Breast epithelium (tissue), 3 donors: ENCODE measurements at regions not wholly inside any gene's neighbourhood (a gene's known extent, or its start where the extent isn't known, plus 50 kb on each side); places are given as distances from the start of the nearest gene placed in this dataset.

Experiments
- POLR2A ChIP-seq: fragments of 450-650 bp; IDR thresholded peaks from one replicate; pipeline ENCODE4 v1.6.1; 2016; ENCODE audit warnings: antibody characterized with exemption, mild to moderate bottlenecking, moderate library complexity
- POLR2AphosphoS5 ChIP-seq, 3 donors: sonication (generic); formaldehyde crosslinking; IDR thresholded peaks; one replicate each; pipeline ENCODE4 v1.6.1; 2017; ENCODE audit warnings: antibody characterized with exemption in 3 of 3
- TF ChIP-seq, protein P1 (sequence below), 3 donors: fragments of 450-650 bp; IDR thresholded peaks; one replicate each; pipeline ENCODE4 v1.5.1; 2016 to 2017; ENCODE audit warnings: antibody characterized with exemption in 3 of 3, mild to moderate bottlenecking in 3 of 3, moderate library complexity in 3 of 3

- TF ChIP-seq, protein P1, sequence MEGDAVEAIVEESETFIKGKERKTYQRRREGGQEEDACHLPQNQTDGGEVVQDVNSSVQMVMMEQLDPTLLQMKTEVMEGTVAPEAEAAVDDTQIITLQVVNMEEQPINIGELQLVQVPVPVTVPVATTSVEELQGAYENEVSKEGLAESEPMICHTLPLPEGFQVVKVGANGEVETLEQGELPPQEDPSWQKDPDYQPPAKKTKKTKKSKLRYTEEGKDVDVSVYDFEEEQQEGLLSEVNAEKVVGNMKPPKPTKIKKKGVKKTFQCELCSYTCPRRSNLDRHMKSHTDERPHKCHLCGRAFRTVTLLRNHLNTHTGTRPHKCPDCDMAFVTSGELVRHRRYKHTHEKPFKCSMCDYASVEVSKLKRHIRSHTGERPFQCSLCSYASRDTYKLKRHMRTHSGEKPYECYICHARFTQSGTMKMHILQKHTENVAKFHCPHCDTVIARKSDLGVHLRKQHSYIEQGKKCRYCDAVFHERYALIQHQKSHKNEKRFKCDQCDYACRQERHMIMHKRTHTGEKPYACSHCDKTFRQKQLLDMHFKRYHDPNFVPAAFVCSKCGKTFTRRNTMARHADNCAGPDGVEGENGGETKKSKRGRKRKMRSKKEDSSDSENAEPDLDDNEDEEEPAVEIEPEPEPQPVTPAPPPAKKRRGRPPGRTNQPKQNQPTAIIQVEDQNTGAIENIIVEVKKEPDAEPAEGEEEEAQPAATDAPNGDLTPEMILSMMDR (IDR thresholded peaks at IDR 0.05), result no peak
- TF ChIP-seq POLR2A (no peak), POLR2AphosphoS5 (IDR thresholded peaks at IDR 0.05) (no peak)
These were observed 72.2 kb downstream of the DACT1 start for GRCh38 chr14:58709949-58710348.
